Esophagus muscularis mucosa (tissue), 3 donors: ENCODE measurements at regions not wholly inside any gene's neighbourhood (a gene's known extent, or its start where the extent isn't known, plus 50 kb on each side); places are given as distances from the start of the nearest gene placed in this dataset.

Source experiments
- POLR2A ChIP-seq: fragments of 450-650 bp; IDR thresholded peaks from one replicate; pipeline ENCODE4 v1.6.1; 2017; ENCODE audit warnings: antibody characterized with exemption, moderate library complexity, mild to moderate bottlenecking, low read depth
- TF ChIP-seq, protein P1 (sequence below), 3 experiments: fragments of 200-600 bp in 2 of 3; fragments of 450-650 bp in 1 of 3; sonication (generic) in 2 of 3; IDR thresholded peaks; one replicate each; pipeline ENCODE4 v1.5.1; 2017 to 2019; ENCODE audit warnings: antibody characterized with exemption in 3 of 3, mild to moderate bottlenecking in 2 of 3, moderate library complexity in 1 of 3

GRCh38 chr1:98364544-98364943 is 297.0 kb upstream of the SNX7 start:
- TF ChIP-seq, protein P1, sequence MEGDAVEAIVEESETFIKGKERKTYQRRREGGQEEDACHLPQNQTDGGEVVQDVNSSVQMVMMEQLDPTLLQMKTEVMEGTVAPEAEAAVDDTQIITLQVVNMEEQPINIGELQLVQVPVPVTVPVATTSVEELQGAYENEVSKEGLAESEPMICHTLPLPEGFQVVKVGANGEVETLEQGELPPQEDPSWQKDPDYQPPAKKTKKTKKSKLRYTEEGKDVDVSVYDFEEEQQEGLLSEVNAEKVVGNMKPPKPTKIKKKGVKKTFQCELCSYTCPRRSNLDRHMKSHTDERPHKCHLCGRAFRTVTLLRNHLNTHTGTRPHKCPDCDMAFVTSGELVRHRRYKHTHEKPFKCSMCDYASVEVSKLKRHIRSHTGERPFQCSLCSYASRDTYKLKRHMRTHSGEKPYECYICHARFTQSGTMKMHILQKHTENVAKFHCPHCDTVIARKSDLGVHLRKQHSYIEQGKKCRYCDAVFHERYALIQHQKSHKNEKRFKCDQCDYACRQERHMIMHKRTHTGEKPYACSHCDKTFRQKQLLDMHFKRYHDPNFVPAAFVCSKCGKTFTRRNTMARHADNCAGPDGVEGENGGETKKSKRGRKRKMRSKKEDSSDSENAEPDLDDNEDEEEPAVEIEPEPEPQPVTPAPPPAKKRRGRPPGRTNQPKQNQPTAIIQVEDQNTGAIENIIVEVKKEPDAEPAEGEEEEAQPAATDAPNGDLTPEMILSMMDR (IDR thresholded peaks at IDR 0.05) = no peak
- no peak for TF ChIP-seq POLR2A
